Epithelial cell of proximal tubule (primary cell): ENCODE measurements at regions not wholly inside any gene's neighbourhood (a gene's known extent, or its start where the extent isn't known, plus 50 kb on each side); places are given as distances from the start of the nearest gene placed in this dataset.
"Not testable (repeated sequence)": the region's sequence is repeated elsewhere in the genome, so short reads cannot be mapped to it uniquely, and the experiment has no call there.

Experiments
- DNase-seq: peaks from one replicate; pipeline ENCODE4 v3.0.0-alpha.2; 2011; ENCODE audit warnings: low read depth
- H3K4me3 ChIP-seq: 2 replicates; pipeline ENCODE4 v1.5.1; 2011; ENCODE audit warnings: low read depth, mild to moderate bottlenecking, low read length
- TF ChIP-seq, protein P1 (sequence below): conservative IDR thresholded peaks from 2 replicates; pipeline ENCODE4 v1.5.1; 2012; ENCODE audit warnings: low read depth, mild to moderate bottlenecking, low read length

DNA sequence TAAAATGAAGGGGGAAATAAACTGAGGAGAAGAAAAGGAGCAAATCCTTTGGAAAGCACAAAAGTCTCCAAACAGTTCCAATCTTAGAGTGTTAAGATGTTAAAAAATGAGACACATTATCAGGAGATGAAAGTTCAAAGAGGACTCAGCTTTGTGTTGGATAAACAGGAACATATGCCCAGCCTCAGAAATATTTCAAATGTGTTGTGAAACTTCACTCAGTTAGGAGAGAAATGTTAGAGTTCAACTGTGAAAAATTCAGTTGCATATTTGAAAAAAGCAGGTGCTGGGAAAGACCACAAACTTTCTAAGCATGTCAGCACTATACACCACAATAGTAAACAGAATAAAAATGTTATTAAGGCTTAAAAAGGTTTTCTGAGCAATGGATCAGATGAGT is 136.8 kb upstream of the PRKD1 start:
- H3K4me3 ChIP-seq, result no peak overlapping the region
- DNase-seq, result no peak
- TF ChIP-seq, protein P1, sequence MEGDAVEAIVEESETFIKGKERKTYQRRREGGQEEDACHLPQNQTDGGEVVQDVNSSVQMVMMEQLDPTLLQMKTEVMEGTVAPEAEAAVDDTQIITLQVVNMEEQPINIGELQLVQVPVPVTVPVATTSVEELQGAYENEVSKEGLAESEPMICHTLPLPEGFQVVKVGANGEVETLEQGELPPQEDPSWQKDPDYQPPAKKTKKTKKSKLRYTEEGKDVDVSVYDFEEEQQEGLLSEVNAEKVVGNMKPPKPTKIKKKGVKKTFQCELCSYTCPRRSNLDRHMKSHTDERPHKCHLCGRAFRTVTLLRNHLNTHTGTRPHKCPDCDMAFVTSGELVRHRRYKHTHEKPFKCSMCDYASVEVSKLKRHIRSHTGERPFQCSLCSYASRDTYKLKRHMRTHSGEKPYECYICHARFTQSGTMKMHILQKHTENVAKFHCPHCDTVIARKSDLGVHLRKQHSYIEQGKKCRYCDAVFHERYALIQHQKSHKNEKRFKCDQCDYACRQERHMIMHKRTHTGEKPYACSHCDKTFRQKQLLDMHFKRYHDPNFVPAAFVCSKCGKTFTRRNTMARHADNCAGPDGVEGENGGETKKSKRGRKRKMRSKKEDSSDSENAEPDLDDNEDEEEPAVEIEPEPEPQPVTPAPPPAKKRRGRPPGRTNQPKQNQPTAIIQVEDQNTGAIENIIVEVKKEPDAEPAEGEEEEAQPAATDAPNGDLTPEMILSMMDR, result no peak

DNA sequence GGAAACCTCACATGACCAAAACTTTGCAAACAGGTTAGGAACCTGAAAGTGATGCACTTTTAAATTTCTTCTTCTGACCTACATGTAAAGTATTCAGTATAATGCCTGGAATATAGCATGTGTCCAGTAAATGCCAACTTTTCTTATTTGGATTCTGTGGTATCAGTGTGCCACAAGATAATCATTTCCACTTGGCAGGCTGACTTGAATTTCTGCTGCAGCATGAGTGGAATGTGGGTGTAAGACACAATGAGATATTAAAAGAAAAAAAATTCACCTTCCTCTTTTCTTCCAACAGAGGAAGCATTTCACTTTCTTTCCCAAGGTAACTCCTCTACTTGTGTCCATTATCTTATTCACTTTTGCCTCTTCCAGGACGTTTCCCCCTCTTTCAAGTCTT is 141.9 kb upstream of the PRKD1 start:
- no peak for DNase-seq
- TF ChIP-seq, protein P1, result no peak
- H3K4me3 ChIP-seq, result no peak overlapping the region

DNA sequence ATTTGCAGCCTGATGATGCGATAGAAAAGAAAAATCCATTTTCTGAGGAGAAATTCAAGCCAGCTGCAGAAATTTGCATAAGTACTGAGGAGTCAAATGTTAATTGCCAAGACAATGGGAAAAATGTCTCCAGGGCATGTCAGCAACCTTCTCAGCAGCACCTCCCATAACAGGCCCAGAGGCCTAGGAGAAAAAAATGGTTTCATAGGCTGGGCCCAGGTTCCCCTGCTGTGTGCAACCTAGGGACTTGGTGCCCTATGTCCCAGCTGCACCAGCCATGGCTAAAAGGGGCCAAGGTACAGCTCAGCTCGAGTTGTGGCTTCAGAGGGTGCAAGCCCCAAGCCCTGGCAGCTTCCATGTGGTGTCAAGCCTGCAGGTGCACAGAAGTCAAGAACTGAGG is 144.8 kb upstream of the PRKD1 start:
- DNase-seq, H3K4me3 ChIP-seq: not testable (repeated sequence)

DNA sequence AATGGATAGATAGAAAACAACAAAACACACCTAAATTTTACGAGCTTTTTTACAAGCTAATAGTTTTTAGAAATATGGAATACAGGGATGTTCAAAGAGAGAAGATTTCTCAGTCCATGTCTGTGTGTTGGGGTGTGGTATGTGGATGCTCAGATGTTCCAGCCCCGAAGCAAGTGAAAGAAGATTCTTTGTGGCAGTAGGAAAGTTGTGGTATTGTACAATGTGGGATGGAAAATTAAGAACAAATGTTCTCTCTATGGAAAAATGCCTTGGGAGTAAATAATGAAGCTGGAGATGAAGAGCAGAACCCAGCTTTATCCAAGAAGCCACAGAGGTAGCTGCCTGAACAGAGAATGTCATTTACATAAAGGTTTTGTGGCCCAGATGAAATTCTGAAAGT is 150.3 kb upstream of the PRKD1 start:
- TF ChIP-seq, protein P1, result no peak
- H3K4me3 ChIP-seq, result no peak overlapping the region
- no peak for DNase-seq

DNA sequence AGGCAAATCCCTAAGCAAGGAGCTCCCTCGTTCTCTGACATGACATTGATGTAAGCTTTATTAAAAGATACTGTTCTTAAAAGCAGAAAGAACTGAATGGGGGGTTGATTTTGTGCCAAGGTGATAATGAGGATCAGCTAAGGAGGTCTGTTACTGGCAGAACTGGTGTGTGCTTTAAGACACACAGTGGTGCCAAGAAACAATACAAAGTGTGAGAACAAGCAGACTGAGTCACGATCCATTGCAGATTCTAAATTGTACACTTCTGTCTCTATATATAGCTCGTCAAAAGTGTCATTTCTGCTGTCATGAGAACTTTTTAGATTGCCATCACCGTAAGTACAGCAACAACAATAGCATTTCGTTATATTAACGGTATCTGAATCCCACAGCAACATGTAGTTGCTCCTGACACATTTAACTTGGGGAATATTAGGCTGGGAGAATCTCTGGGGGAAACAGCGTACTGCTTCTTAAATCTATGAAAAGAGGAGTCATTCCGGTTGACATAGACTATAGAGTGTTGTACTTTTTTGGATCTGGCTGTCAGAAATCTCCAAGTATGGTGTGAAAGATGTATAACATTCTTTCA is 151.3 kb upstream of the PRKD1 start:
- no peak overlapping the region for H3K4me3 ChIP-seq
- TF ChIP-seq, protein P1, result no peak
- DNase-seq, result no peak

DNA sequence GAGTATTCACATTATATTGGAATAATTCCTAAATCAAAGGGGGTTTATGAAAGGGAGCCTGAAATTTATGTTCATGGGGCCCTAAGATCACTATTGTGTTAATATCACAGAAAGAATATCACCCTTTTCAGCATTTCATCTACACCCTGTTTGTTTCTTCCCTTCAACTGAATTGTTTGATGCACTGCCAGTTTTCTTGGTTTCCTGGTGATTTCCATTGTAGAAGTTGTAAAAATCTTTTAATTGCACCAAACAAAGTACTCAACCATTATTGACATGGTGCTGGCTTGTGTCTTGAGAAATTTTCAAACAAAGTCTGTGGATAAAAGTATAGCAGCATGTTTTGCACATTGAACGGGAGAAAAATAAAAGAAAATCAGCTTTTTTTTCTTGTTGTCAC is 154.8 kb upstream of the PRKD1 start:
- no peak overlapping the region for H3K4me3 ChIP-seq
- TF ChIP-seq, protein P1, result no peak
- no peak for DNase-seq

DNA sequence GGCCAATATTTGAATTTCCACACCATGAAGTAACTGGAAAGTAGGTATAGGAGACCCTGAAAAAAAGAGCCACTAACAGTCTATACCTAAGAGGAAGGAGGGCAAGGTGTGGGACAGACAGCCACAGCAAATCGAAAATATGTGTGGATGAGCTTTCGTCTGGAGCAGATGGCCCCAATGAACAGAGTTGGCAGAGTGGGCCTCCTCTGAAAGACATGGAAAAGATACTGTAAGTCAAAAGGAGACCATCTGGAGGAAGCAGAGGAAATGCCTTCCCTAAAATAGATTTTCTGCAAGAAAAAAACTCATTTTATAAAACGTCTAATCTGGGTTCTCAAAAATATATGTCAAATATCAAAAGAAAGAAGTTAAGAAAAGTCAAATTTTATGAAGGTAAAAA is 157.2 kb upstream of the PRKD1 start:
- TF ChIP-seq, protein P1, result no peak
- no peak for DNase-seq
- H3K4me3 ChIP-seq, result no peak overlapping the region
